ENCODE measurements at regions not wholly inside any gene's neighbourhood (a gene's known extent, or its start where the extent isn't known, plus 50 kb on each side); places are given as distances from the start of the nearest gene placed in this dataset.

GRCh38 chr17:20916383-20916782 lies 126.4 kb downstream of the USP22 start:
- no peak for TF ChIP-seq POLR2AphosphoS5 (IDR thresholded peaks at IDR 0.05)
- TF ChIP-seq, protein P1, sequence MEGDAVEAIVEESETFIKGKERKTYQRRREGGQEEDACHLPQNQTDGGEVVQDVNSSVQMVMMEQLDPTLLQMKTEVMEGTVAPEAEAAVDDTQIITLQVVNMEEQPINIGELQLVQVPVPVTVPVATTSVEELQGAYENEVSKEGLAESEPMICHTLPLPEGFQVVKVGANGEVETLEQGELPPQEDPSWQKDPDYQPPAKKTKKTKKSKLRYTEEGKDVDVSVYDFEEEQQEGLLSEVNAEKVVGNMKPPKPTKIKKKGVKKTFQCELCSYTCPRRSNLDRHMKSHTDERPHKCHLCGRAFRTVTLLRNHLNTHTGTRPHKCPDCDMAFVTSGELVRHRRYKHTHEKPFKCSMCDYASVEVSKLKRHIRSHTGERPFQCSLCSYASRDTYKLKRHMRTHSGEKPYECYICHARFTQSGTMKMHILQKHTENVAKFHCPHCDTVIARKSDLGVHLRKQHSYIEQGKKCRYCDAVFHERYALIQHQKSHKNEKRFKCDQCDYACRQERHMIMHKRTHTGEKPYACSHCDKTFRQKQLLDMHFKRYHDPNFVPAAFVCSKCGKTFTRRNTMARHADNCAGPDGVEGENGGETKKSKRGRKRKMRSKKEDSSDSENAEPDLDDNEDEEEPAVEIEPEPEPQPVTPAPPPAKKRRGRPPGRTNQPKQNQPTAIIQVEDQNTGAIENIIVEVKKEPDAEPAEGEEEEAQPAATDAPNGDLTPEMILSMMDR (IDR thresholded peaks at IDR 0.05) = no peak

All from upper lobe of left lung (tissue), 4 donors.